ENCODE measurements at regions not wholly inside any gene's neighbourhood (a gene's known extent, or its start where the extent isn't known, plus 50 kb on each side); places are given as distances from the start of the nearest gene placed in this dataset.

GRCh38 chr1:94611681-94612475, 70.3 kb upstream of the F3 start:
- Histone ChIP-seq H3K27me3 (ENCODE audit: insufficient read depth, insufficient read length) (no peaks in the 10 kb centered on the region), H3K9me3 (ENCODE audit: insufficient read depth, low read length) (0 out of 2 replicates have a peak, but pooled peaks cover under 1% of the 10 kb centered on the region), H3K4me1 (ENCODE audit: insufficient read depth, insufficient read length) (peaks cover 5% of the 10 kb centered on the region), H3K36me3 (ENCODE audit: insufficient read depth, insufficient read length, low read length) (no peaks in the 10 kb centered on the region), H3K4me3 (ENCODE audit: insufficient read length, low read depth) (no peak overlapping the region), H3K9ac (ENCODE audit: insufficient read length, low read depth) (no peak overlapping the region)
- no peak for TF ChIP-seq SUZ12 (IDR thresholded peaks at IDR 0.05; ENCODE audit: extremely low read depth, insufficient read depth, insufficient read length)
- no peak for TF ChIP-seq YY1 (IDR thresholded peaks at IDR 0.05; ENCODE audit: insufficient read depth, insufficient read length)
- no peak for TF ChIP-seq ZNF274 (IDR thresholded peaks at IDR 0.05; ENCODE audit: low read depth, low read length)
- no peak for DNase-seq (ENCODE audit: low read depth, low spot score)

DNA sequence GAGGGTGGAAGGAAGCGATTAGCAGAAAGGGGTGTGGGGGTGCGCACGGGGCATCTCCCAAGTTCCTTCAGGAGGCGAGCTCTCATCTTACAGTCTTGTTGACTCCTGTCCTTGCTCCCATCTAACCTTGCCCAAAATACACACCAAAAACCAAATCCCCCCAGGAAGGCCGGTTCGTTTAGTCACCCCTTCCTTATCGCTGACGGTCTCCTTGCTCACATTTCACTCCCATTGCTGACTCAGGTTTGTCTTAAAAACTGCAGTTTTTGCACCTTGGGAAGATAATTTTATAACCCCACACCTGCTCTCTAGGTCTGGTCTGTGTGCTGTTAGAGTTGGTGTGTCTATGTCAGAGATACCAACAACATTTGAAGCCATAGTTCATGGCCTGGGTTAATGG, 68.1 kb upstream of the F3 start:
- no peak overlapping the region for H3K4me3 ChIP-seq (ENCODE audit: insufficient read length, low read depth)

GRCh38 chr1:94608852-94609530, 67.4 kb upstream of the F3 start:
- no peaks in the 10 kb centered on the region for H3K27me3 ChIP-seq (ENCODE audit: insufficient read depth, insufficient read length)
- H3K9me3 ChIP-seq (ENCODE audit: insufficient read depth, low read length) = no peaks in the 10 kb centered on the region
- peaks cover 5% of the 10 kb centered on the region for H3K4me1 ChIP-seq (ENCODE audit: insufficient read depth, insufficient read length)
- no peaks in the 10 kb centered on the region for H3K36me3 ChIP-seq (ENCODE audit: insufficient read depth, insufficient read length, low read length)
- no peak for DNase-seq (ENCODE audit: low read depth, low spot score)
- H3K4me3 ChIP-seq (ENCODE audit: insufficient read length, low read depth) = no peak overlapping the region
- H3K9ac ChIP-seq (ENCODE audit: insufficient read length, low read depth) = no peak overlapping the region
- TF ChIP-seq SUZ12 (IDR thresholded peaks at IDR 0.05; ENCODE audit: extremely low read depth, insufficient read depth, insufficient read length) = no peak
- TF ChIP-seq YY1 (IDR thresholded peaks at IDR 0.05; ENCODE audit: insufficient read depth, insufficient read length) = no peak
- no peak for TF ChIP-seq ZNF274 (IDR thresholded peaks at IDR 0.05; ENCODE audit: low read depth, low read length)

More for the DNA sequence above, 68.1 kb upstream of the F3 start:
- no peaks in the 10 kb centered on the region for H3K27me3 ChIP-seq (ENCODE audit: insufficient read depth, insufficient read length)
- TF ChIP-seq YY1 (IDR thresholded peaks at IDR 0.05; ENCODE audit: insufficient read depth, insufficient read length) (no peak), SUZ12 (IDR thresholded peaks at IDR 0.05; ENCODE audit: extremely low read depth, insufficient read depth, insufficient read length) (no peak), ZNF274 (IDR thresholded peaks at IDR 0.05; ENCODE audit: low read depth, low read length) (no peak)
- H3K9ac ChIP-seq (ENCODE audit: insufficient read length, low read depth) = no peak overlapping the region
- DNase-seq (ENCODE audit: low read depth, low spot score) = no peak
- H3K36me3 ChIP-seq (ENCODE audit: insufficient read depth, insufficient read length, low read length) = no peaks in the 10 kb centered on the region
- H3K9me3 ChIP-seq (ENCODE audit: insufficient read depth, low read length) = no peaks in the 10 kb centered on the region
- peaks cover 5% of the 10 kb centered on the region for H3K4me1 ChIP-seq (ENCODE audit: insufficient read depth, insufficient read length)

DNA sequence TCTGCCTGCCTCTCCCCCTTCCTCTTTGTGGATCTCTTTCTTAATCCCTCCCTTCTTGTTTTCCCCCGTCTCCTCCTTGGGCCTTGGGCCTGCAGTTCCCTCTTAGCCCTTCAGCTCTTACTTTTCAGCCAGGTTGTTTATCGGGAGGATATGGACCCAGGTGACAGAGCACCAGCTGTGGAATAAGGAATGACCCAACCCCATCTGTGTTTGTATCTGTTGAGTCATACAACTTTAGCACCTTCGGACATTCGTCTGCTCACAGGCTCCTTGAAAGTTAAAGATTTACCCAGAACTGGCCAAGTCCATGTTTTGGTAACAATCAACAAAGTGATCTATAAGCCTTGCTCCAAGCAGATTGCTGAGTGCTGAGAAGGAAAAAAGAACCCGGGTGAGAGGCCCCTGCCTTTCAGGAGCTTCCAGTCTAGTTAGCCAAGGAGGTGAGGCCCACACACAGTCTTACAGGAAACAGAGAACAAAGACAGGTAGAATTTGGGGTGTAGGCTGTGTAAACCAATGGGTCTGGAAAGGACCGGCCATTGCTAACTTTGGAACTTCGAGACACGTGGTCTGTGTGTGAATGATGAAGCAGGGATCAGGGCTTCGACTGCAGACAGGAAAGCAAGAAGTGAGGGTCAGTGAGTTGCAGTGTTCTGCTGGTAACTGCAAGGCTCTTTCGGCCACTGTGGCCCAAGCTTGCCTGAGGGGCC, 66.7 kb upstream of the F3 start:
- no peak for DNase-seq (ENCODE audit: low read depth, low spot score)
- Histone ChIP-seq H3K4me1 (ENCODE audit: insufficient read depth, insufficient read length) (peaks cover 5% of the 10 kb centered on the region), H3K36me3 (ENCODE audit: insufficient read depth, insufficient read length, low read length) (no peaks in the 10 kb centered on the region), H3K9ac (ENCODE audit: insufficient read length, low read depth) (no peak overlapping the region), H3K9me3 (ENCODE audit: insufficient read depth, low read length) (no peaks in the 10 kb centered on the region), H3K4me3 (ENCODE audit: insufficient read length, low read depth) (no peak overlapping the region), H3K27me3 (ENCODE audit: insufficient read depth, insufficient read length) (no peaks in the 10 kb centered on the region)
- TF ChIP-seq SUZ12 (IDR thresholded peaks at IDR 0.05; ENCODE audit: extremely low read depth, insufficient read depth, insufficient read length) (no peak), YY1 (IDR thresholded peaks at IDR 0.05; ENCODE audit: insufficient read depth, insufficient read length) (no peak), ZNF274 (IDR thresholded peaks at IDR 0.05; ENCODE audit: low read depth, low read length) (no peak)

DNA sequence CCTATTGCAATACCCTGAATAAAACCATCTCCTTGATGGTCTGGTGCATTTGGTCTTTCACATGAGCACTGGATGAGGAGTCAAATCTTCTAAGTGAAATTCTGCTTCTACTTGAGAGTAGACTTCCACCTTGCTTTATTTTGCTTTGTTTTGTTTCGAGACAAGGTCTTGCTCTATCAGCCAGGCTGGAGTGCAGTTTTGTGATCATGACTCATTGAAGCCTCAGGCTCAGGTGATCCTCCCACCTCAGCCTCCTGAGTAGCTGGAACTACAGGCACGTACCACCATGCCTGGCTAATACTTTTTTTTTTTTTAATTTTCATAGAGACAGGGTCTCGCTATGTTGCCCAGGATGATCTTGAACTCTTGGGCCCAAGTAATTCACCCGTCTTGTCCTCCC, 65.8 kb upstream of the F3 start:
- DNase-seq (ENCODE audit: low read depth, low spot score) = no peak
- Histone ChIP-seq H3K4me1 (ENCODE audit: insufficient read depth, insufficient read length) (peaks cover 5% of the 10 kb centered on the region), H3K9me3 (ENCODE audit: insufficient read depth, low read length) (no peaks in the 10 kb centered on the region), H3K27me3 (ENCODE audit: insufficient read depth, insufficient read length) (no peaks in the 10 kb centered on the region), H3K36me3 (ENCODE audit: insufficient read depth, insufficient read length, low read length) (no peaks in the 10 kb centered on the region), H3K9ac (ENCODE audit: insufficient read length, low read depth) (no peak overlapping the region), H3K4me3 (ENCODE audit: insufficient read length, low read depth) (no peak overlapping the region)
- TF ChIP-seq YY1 (IDR thresholded peaks at IDR 0.05; ENCODE audit: insufficient read depth, insufficient read length) (no peak), SUZ12 (IDR thresholded peaks at IDR 0.05; ENCODE audit: extremely low read depth, insufficient read depth, insufficient read length) (no peak), ZNF274 (IDR thresholded peaks at IDR 0.05; ENCODE audit: low read depth, low read length) (no peak)

DNA sequence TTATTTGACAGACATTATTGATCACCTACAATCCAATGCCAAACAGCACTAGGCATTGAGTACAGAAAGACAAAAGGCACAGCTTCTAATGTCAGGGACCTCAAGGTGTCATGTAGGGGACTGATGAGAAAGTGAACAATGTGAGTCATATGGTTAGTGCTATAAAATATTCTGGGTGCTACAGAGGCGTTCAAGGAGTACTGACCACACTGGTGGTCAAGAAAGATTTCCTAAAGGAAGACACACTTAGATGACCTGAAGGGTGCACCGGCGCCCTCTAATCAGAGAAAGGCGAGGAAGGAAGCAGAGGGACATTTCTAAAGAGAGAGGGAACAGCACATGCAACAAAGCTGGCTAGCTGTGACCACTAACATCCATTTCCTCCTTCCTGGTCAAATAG, 64.9 kb upstream of the F3 start:
- Histone ChIP-seq H3K36me3 (ENCODE audit: insufficient read depth, insufficient read length, low read length) (no peaks in the 10 kb centered on the region), H3K27me3 (ENCODE audit: insufficient read depth, insufficient read length) (no peaks in the 10 kb centered on the region), H3K9ac (ENCODE audit: insufficient read length, low read depth) (no peak overlapping the region), H3K4me1 (ENCODE audit: insufficient read depth, insufficient read length) (peaks cover 5% of the 10 kb centered on the region), H3K4me3 (ENCODE audit: insufficient read length, low read depth) (no peak overlapping the region), H3K9me3 (ENCODE audit: insufficient read depth, low read length) (no peaks in the 10 kb centered on the region)
- no peak for DNase-seq (ENCODE audit: low read depth, low spot score)
- TF ChIP-seq ZNF274 (IDR thresholded peaks at IDR 0.05; ENCODE audit: low read depth, low read length) (no peak), SUZ12 (IDR thresholded peaks at IDR 0.05; ENCODE audit: extremely low read depth, insufficient read depth, insufficient read length) (no peak), YY1 (IDR thresholded peaks at IDR 0.05; ENCODE audit: insufficient read depth, insufficient read length) (no peak)

- H3K9ac ChIP-seq (ENCODE audit: insufficient read length, low read depth) = no peak overlapping the region
Measured at GRCh38 chr1:94603663-94604062, 62.1 kb upstream of the F3 start.

More at GRCh38 chr1:94603663-94604062, 62.1 kb upstream of the F3 start:
- no peaks in the 10 kb centered on the region for H3K27me3 ChIP-seq (ENCODE audit: insufficient read depth, insufficient read length)
- no peak overlapping the region for H3K4me3 ChIP-seq (ENCODE audit: insufficient read length, low read depth)
- H3K36me3 ChIP-seq (ENCODE audit: insufficient read depth, insufficient read length, low read length) = no peaks in the 10 kb centered on the region
- DNase-seq (ENCODE audit: low read depth, low spot score) = no peak
- H3K4me1 ChIP-seq (ENCODE audit: insufficient read depth, insufficient read length) = peaks cover 2% of the 10 kb centered on the region
- H3K9me3 ChIP-seq (ENCODE audit: insufficient read depth, low read length) = no peaks in the 10 kb centered on the region
- TF ChIP-seq SUZ12 (IDR thresholded peaks at IDR 0.05; ENCODE audit: extremely low read depth, insufficient read depth, insufficient read length) (no peak), ZNF274 (IDR thresholded peaks at IDR 0.05; ENCODE audit: low read depth, low read length) (no peak), YY1 (IDR thresholded peaks at IDR 0.05; ENCODE audit: insufficient read depth, insufficient read length) (no peak)
